ENCODE measurements at regions not wholly inside any gene's neighbourhood (a gene's known extent, or its start where the extent isn't known, plus 50 kb on each side); places are given as distances from the start of the nearest gene placed in this dataset.
A peak's percentile ranks its signal among the peaks of the same experiment; 100 is the strongest.

- DNase-seq (no peak), ATAC-seq (ENCODE audit: low FRiP score) (no peak)
- Histone ChIP-seq H3K27me3 (ENCODE audit: control insufficient read depth in 1 of 2, insufficient read depth in 2 of 2, low read length in 1 of 2) (no peaks in the 10 kb centered on the region), H3K9me3 (ENCODE audit: control insufficient read depth, low read length) (no peaks in the 10 kb centered on the region), H3K4me3 (ENCODE audit: low read length in 2 of 2) (no peak overlapping the region), H3K4me1 (ENCODE audit: control insufficient read depth in 1 of 2, insufficient read depth in 2 of 2, low read length in 2 of 2) (no peaks in the 10 kb centered on the region), H3K36me3 (ENCODE audit: control insufficient read depth in 1 of 2, insufficient read depth in 2 of 2, low read length in 1 of 2) (no peaks in the 10 kb centered on the region), H3K27ac (ENCODE audit: low read depth in 1 of 2, low read length in 2 of 2) (no peak overlapping the region)
- WGBS, 2 donors = 54 to 56% methylated on average over 2 of the region's 2 CpGs
- intact Hi-C loops (cut with DNase I) = loop anchor here in 1 of 2 donors (10.0 kb wide), 1 partner anchor 56 kb away; no protein-coding TSS in a partner anchor
Observed at GRCh38 chr9:7980691-7981289, 181.2 kb upstream of the DMAC1 start.

- no peak overlapping the region for H3K4me3 ChIP-seq (ENCODE audit: low read length in 2 of 2)
- 67 to 74% methylated on average over 2 of the region's 2 CpGs for WGBS, 2 donors
- H3K27ac ChIP-seq (ENCODE audit: low read depth in 1 of 2, low read length in 2 of 2) = no peak overlapping the region
- H3K36me3 ChIP-seq (ENCODE audit: control insufficient read depth in 1 of 2, insufficient read depth in 2 of 2, low read length in 1 of 2) = no peaks in the 10 kb centered on the region
- ATAC-seq (ENCODE audit: low FRiP score) (no peak), DNase-seq (no peak)
- H3K9me3 ChIP-seq (ENCODE audit: control insufficient read depth, low read length) = no peaks in the 10 kb centered on the region
- no peaks in the 10 kb centered on the region for H3K27me3 ChIP-seq (ENCODE audit: control insufficient read depth in 1 of 2, insufficient read depth in 2 of 2, low read length in 1 of 2)
- intact Hi-C loops (cut with DNase I) = loop anchor here in 1 of 2 donors (10.0 kb wide), 1 partner anchor 55 kb away; no protein-coding TSS in a partner anchor
- H3K4me1 ChIP-seq (ENCODE audit: control insufficient read depth in 1 of 2, insufficient read depth in 2 of 2, low read length in 2 of 2) = no peaks in the 10 kb centered on the region
Observed at GRCh38 chr9:7980041-7980440, 180.5 kb upstream of the DMAC1 start.

GRCh38 chr9:7979611-7980010, 180.0 kb upstream of the DMAC1 start:
- Histone ChIP-seq H3K4me3 (ENCODE audit: low read length in 2 of 2) (no peak overlapping the region), H3K4me1 (ENCODE audit: control insufficient read depth in 1 of 2, insufficient read depth in 2 of 2, low read length in 2 of 2) (no peaks in the 10 kb centered on the region), H3K27ac (ENCODE audit: low read depth in 1 of 2, low read length in 2 of 2) (no peak overlapping the region), H3K27me3 (ENCODE audit: control insufficient read depth in 1 of 2, insufficient read depth in 2 of 2, low read length in 1 of 2) (no peaks in the 10 kb centered on the region), H3K9me3 (ENCODE audit: control insufficient read depth, low read length) (no peaks in the 10 kb centered on the region), H3K36me3 (ENCODE audit: control insufficient read depth in 1 of 2, insufficient read depth in 2 of 2, low read length in 1 of 2) (no peaks in the 10 kb centered on the region)
- DNase-seq (no peak), ATAC-seq (ENCODE audit: low FRiP score) (no peak)
- WGBS, 2 donors = 29 to 30% methylated on average over 5 of the region's 5 CpGs
- intact Hi-C loops (cut with DNase I) = loop anchor here in 1 of 2 donors (10.0 kb wide), 1 partner anchor 55 kb away; no protein-coding TSS in a partner anchor

- H3K36me3 ChIP-seq (ENCODE audit: control insufficient read depth in 1 of 2, insufficient read depth in 2 of 2, low read length in 1 of 2) = no peaks in the 10 kb centered on the region
Observed at GRCh38 chr9:7977586-7977985, 178.0 kb upstream of the DMAC1 start.

GRCh38 chr9:7976856-7977255, 177.3 kb upstream of the DMAC1 start:
- 93 to 96% methylated on average over 2 of the region's 2 CpGs for WGBS, 2 donors
- no peaks in the 10 kb centered on the region for H3K27me3 ChIP-seq (ENCODE audit: control insufficient read depth in 1 of 2, insufficient read depth in 2 of 2, low read length in 1 of 2)
- no peaks in the 10 kb centered on the region for H3K9me3 ChIP-seq (ENCODE audit: control insufficient read depth, low read length)
- intact Hi-C loops (cut with DNase I) = no loop called here
- no peaks in the 10 kb centered on the region for H3K36me3 ChIP-seq (ENCODE audit: control insufficient read depth in 1 of 2, insufficient read depth in 2 of 2, low read length in 1 of 2)
- no peak overlapping the region for H3K27ac ChIP-seq (ENCODE audit: low read depth in 1 of 2, low read length in 2 of 2)
- no peak for DNase-seq
- ATAC-seq (ENCODE audit: low FRiP score) = no peak
- no peaks in the 10 kb centered on the region for H3K4me1 ChIP-seq (ENCODE audit: control insufficient read depth in 1 of 2, insufficient read depth in 2 of 2, low read length in 2 of 2)
- no peak overlapping the region for H3K4me3 ChIP-seq (ENCODE audit: low read length in 2 of 2)

More at GRCh38 chr9:7977586-7977985, 178.0 kb upstream of the DMAC1 start:
- WGBS, 2 donors = 83 to 84% methylated on average over 5 of the region's 5 CpGs
- Histone ChIP-seq H3K4me3 (ENCODE audit: low read length in 2 of 2) (no peak overlapping the region), H3K9me3 (ENCODE audit: control insufficient read depth, low read length) (no peaks in the 10 kb centered on the region), H3K4me1 (ENCODE audit: control insufficient read depth in 1 of 2, insufficient read depth in 2 of 2, low read length in 2 of 2) (no peaks in the 10 kb centered on the region), H3K27me3 (ENCODE audit: control insufficient read depth in 1 of 2, insufficient read depth in 2 of 2, low read length in 1 of 2) (no peaks in the 10 kb centered on the region), H3K27ac (ENCODE audit: low read depth in 1 of 2, low read length in 2 of 2) (no peak overlapping the region)
- intact Hi-C loops (cut with DNase I) = no loop called here
- DNase-seq (no peak), ATAC-seq (ENCODE audit: low FRiP score) (no peak)

GRCh38 chr9:7976167-7976755, 176.7 kb upstream of the DMAC1 start:
- 66 to 75% methylated on average over 4 of the region's 4 CpGs for WGBS, 2 donors
- H3K9me3 ChIP-seq (ENCODE audit: control insufficient read depth, low read length) = no peaks in the 10 kb centered on the region
- no peaks in the 10 kb centered on the region for H3K4me1 ChIP-seq (ENCODE audit: control insufficient read depth in 1 of 2, insufficient read depth in 2 of 2, low read length in 2 of 2)
- DNase-seq (no peak), ATAC-seq (ENCODE audit: low FRiP score) (peak; percentile 59)
- H3K27me3 ChIP-seq (ENCODE audit: control insufficient read depth in 1 of 2, insufficient read depth in 2 of 2, low read length in 1 of 2) = no peaks in the 10 kb centered on the region
- no peak overlapping the region for H3K4me3 ChIP-seq (ENCODE audit: low read length in 2 of 2)
- H3K27ac ChIP-seq (ENCODE audit: low read depth in 1 of 2, low read length in 2 of 2) = no peak overlapping the region
- H3K36me3 ChIP-seq (ENCODE audit: control insufficient read depth in 1 of 2, insufficient read depth in 2 of 2, low read length in 1 of 2) = no peaks in the 10 kb centered on the region
- intact Hi-C loops (cut with DNase I) = no loop called here

- Histone ChIP-seq H3K4me1 (ENCODE audit: control insufficient read depth in 1 of 2, insufficient read depth in 2 of 2, low read length in 2 of 2) (no peaks in the 10 kb centered on the region), H3K27ac (ENCODE audit: low read depth in 1 of 2, low read length in 2 of 2) (no peak overlapping the region), H3K27me3 (ENCODE audit: control insufficient read depth in 1 of 2, insufficient read depth in 2 of 2, low read length in 1 of 2) (no peaks in the 10 kb centered on the region), H3K4me3 (ENCODE audit: low read length in 2 of 2) (no peak overlapping the region), H3K9me3 (ENCODE audit: control insufficient read depth, low read length) (no peaks in the 10 kb centered on the region), H3K36me3 (ENCODE audit: control insufficient read depth in 1 of 2, insufficient read depth in 2 of 2, low read length in 1 of 2) (no peaks in the 10 kb centered on the region)
- DNase-seq (no peak), ATAC-seq (ENCODE audit: low FRiP score) (no peak)
- WGBS, 2 donors = 96% methylated on average over 5 of the region's 5 CpGs
- intact Hi-C loops (cut with DNase I) = no loop called here
Observed at GRCh38 chr9:7975336-7975735, 175.8 kb upstream of the DMAC1 start.

GRCh38 chr9:7974335-7974960, 174.9 kb upstream of the DMAC1 start:
- Histone ChIP-seq H3K27me3 (ENCODE audit: control insufficient read depth in 1 of 2, insufficient read depth in 2 of 2, low read length in 1 of 2) (no peaks in the 10 kb centered on the region), H3K4me1 (ENCODE audit: control insufficient read depth in 1 of 2, insufficient read depth in 2 of 2, low read length in 2 of 2) (no peaks in the 10 kb centered on the region), H3K36me3 (ENCODE audit: control insufficient read depth in 1 of 2, insufficient read depth in 2 of 2, low read length in 1 of 2) (no peaks in the 10 kb centered on the region), H3K27ac (ENCODE audit: low read depth in 1 of 2, low read length in 2 of 2) (no peak overlapping the region), H3K9me3 (ENCODE audit: control insufficient read depth, low read length) (no peaks in the 10 kb centered on the region), H3K4me3 (ENCODE audit: low read length in 2 of 2) (no peak overlapping the region)
- WGBS, 2 donors = 78 to 79% methylated on average over 5 of the region's 5 CpGs
- DNase-seq = peak in 1 of 2 donors; percentile 18
- intact Hi-C loops (cut with DNase I) = no loop called here
- no peak for ATAC-seq (ENCODE audit: low FRiP score)

GRCh38 chr9:7973123-7973522, 173.5 kb upstream of the DMAC1 start:
- intact Hi-C loops (cut with DNase I) = no loop called here
- H3K27ac ChIP-seq (ENCODE audit: low read depth in 1 of 2, low read length in 2 of 2) = no peak overlapping the region
- H3K4me3 ChIP-seq (ENCODE audit: low read length in 2 of 2) = no peak overlapping the region
- no peaks in the 10 kb centered on the region for H3K9me3 ChIP-seq (ENCODE audit: control insufficient read depth, low read length)
- no peak for DNase-seq
- no peak for ATAC-seq (ENCODE audit: low FRiP score)
- no peaks in the 10 kb centered on the region for H3K27me3 ChIP-seq (ENCODE audit: control insufficient read depth in 1 of 2, insufficient read depth in 2 of 2, low read length in 1 of 2)
- 94% methylated on average over 5 of the region's 5 CpGs for WGBS, 2 donors
- H3K36me3 ChIP-seq (ENCODE audit: control insufficient read depth in 1 of 2, insufficient read depth in 2 of 2, low read length in 1 of 2) = no peaks in the 10 kb centered on the region
- no peaks in the 10 kb centered on the region for H3K4me1 ChIP-seq (ENCODE audit: control insufficient read depth in 1 of 2, insufficient read depth in 2 of 2, low read length in 2 of 2)
